ENCODE measurements at regions not wholly inside any gene's neighbourhood (a gene's known extent, or its start where the extent isn't known, plus 50 kb on each side); places are given as distances from the start of the nearest gene placed in this dataset.

DNA sequence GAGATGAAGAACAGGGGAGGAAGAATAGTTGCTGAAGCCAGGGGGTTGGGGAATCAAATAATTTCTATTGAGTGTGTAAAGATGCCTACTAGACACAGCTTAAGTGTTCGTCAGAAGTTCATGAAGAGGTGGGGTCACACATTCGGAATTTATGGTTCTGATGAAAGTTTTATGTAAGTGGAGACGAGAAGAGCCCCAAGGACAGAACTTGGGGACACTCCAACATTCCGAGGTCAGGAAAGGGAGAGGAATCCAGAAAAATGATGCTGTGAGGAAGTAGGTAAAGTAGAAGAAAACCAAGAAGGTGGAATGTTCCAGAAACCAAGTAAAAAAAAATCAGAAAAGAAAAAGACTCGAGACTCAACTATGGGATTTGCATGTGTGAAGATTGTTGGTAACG lies 272.5 kb downstream of the SIPA1L2 start:
- Mint-ChIP-seq H3K9me3 (no peaks in the 10 kb centered on the region), H3K4me3 (no peak overlapping the region), H3K4me1 (no peaks in the 10 kb centered on the region), H3K27me3 (peaks cover 0 to 6% (median 2%) of the 10 kb centered on the region in 5 donors), H3K36me3 (no peaks in the 10 kb centered on the region), H3K27ac (no peak overlapping the region)
- H3K9me3 ChIP-seq (ENCODE audit: control insufficient read depth in 2 of 3, low read length in 3 of 3): no peaks in the 10 kb centered on the region
- intact Hi-C loops (cut with micrococcal nuclease): no loop called here
- DNase-seq (no peak), ATAC-seq (no peak)
- H3K4me3 ChIP-seq (ENCODE audit: low read length): no peak overlapping the region
- CTCF ChIA-PET: no interaction called here
- H3K27me3 ChIP-seq (ENCODE audit: control insufficient read depth in 2 of 2, insufficient read depth in 2 of 2, low read length in 2 of 2): no peaks in the 10 kb centered on the region
- H3K27ac ChIP-seq (ENCODE audit: low read depth, low read length): no peak overlapping the region
- no peaks in the 10 kb centered on the region for H3K4me1 ChIP-seq (ENCODE audit: control insufficient read depth in 2 of 2, insufficient read depth in 2 of 2, low read length in 2 of 2)
- H3K36me3 ChIP-seq (ENCODE audit: control insufficient read depth in 2 of 3, insufficient read depth in 3 of 3, low read length in 3 of 3): no peaks in the 10 kb centered on the region
- POLR2A ChIA-PET: no interaction called here

DNA sequence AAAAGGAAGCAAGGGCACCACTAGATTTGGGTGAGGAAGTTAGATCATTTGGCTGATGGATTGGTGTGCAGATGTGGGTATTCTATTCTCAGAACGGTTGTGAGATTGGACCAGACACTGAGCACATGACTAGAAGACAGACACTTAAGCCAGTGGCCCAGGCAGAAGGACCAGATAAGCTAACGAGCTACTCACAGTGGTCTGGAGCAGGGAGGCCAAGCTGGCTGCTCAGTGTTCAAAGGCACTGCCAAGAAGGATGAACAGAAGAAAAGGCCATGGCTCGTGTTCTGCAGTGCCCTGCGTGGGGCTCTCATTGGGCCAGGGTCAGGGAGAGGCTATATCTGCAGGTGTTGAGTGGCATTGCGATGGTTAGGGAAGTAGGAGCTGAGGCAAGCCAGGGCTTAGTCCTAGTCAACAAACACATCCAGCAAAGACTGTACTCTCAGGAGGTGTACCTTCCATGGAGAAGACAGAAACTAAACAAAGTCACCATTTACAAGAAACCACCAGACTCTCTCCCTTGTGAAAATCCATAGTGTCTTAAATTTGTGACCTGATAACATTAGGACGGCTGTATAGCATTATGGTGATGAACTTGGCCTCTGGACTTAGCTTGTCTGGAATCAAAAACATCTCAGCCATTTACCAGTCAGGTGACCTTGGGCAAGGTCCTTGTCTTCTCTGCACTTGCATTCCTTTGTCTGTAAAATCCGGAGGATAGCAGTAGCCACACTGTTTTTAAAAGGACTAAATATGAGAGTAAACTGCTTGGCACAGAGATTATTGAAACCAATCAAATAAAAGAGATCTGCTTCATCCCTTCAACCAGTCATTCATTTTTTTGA lies 274.5 kb downstream of the SIPA1L2 start:
- H3K9me3 ChIP-seq (ENCODE audit: control insufficient read depth in 2 of 3, low read length in 3 of 3): no peaks in the 10 kb centered on the region
- no peak overlapping the region for H3K27ac ChIP-seq (ENCODE audit: low read depth, low read length)
- POLR2A ChIA-PET: interaction anchor here (0.6 kb wide), 1 partner anchor 190 kb away, joined by 3 read pairs; no protein-coding TSS in a partner anchor
- no peaks in the 10 kb centered on the region for H3K36me3 ChIP-seq (ENCODE audit: control insufficient read depth in 2 of 3, insufficient read depth in 3 of 3, low read length in 3 of 3)
- no peaks in the 10 kb centered on the region for H3K4me1 ChIP-seq (ENCODE audit: control insufficient read depth in 2 of 2, insufficient read depth in 2 of 2, low read length in 2 of 2)
- Mint-ChIP-seq H3K4me1 (no peaks in the 10 kb centered on the region), H3K27me3 (peaks cover 0 to 13% (median 6%) of the 10 kb centered on the region in 5 donors), H3K9me3 (no peaks in the 10 kb centered on the region), H3K36me3 (no peaks in the 10 kb centered on the region), H3K27ac (no peak overlapping the region), H3K4me3 (no peak overlapping the region)
- H3K27me3 ChIP-seq (ENCODE audit: control insufficient read depth in 2 of 2, insufficient read depth in 2 of 2, low read length in 2 of 2): no peaks in the 10 kb centered on the region
- CTCF ChIA-PET: no interaction called here
- no peak overlapping the region for H3K4me3 ChIP-seq (ENCODE audit: low read length)
- intact Hi-C loops (cut with micrococcal nuclease): no loop called here
- DNase-seq (no peak), ATAC-seq (no peak)

DNA sequence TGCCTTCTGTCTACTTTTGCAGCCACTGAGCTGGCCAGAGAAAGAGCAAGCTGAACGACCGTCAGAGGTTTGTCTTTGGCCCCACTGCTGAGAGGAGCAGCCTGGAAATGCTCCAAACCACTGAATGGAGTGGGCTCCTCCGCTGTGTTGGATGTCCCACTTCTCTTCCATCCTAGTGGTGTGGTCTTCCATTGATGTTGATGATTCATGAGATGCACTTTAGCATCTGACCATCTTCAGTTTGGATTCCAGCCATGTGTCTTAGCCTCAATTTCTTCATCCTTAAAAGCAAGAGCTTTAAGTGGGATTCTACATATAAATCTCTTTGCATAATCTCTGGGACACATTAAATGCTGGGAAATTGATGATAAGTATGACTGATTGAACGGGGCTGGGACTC lies 276.9 kb downstream of the SIPA1L2 start:
- CTCF ChIA-PET: no interaction called here
- peaks cover 0 to 19% (median 17%) of the 10 kb centered on the region in 5 donors for H3K27me3 Mint-ChIP-seq
- no peaks in the 10 kb centered on the region for H3K4me1 ChIP-seq (ENCODE audit: control insufficient read depth in 2 of 2, insufficient read depth in 2 of 2, low read length in 2 of 2)
- no peak overlapping the region for H3K4me3 ChIP-seq (ENCODE audit: low read length)
- H3K9me3 Mint-ChIP-seq: peaks cover 0 to 2% (median 0%) of the 10 kb centered on the region in 11 donors
- H3K9me3 ChIP-seq (ENCODE audit: control insufficient read depth in 2 of 3, low read length in 3 of 3): no peaks in the 10 kb centered on the region
- H3K27ac ChIP-seq (ENCODE audit: low read depth, low read length): no peak overlapping the region
- no peaks in the 10 kb centered on the region for H3K36me3 ChIP-seq (ENCODE audit: control insufficient read depth in 2 of 3, insufficient read depth in 3 of 3, low read length in 3 of 3)
- POLR2A ChIA-PET: no interaction called here
- no peak overlapping the region for H3K4me3 Mint-ChIP-seq
- H3K27me3 ChIP-seq (ENCODE audit: control insufficient read depth in 2 of 2, insufficient read depth in 2 of 2, low read length in 2 of 2): no peaks in the 10 kb centered on the region
- H3K4me1 Mint-ChIP-seq: no peaks in the 10 kb centered on the region
- intact Hi-C loops (cut with micrococcal nuclease): no loop called here
- no peak overlapping the region for H3K27ac Mint-ChIP-seq
- ATAC-seq: no peak
- DNase-seq: no peak
- H3K36me3 Mint-ChIP-seq: no peaks in the 10 kb centered on the region

DNA sequence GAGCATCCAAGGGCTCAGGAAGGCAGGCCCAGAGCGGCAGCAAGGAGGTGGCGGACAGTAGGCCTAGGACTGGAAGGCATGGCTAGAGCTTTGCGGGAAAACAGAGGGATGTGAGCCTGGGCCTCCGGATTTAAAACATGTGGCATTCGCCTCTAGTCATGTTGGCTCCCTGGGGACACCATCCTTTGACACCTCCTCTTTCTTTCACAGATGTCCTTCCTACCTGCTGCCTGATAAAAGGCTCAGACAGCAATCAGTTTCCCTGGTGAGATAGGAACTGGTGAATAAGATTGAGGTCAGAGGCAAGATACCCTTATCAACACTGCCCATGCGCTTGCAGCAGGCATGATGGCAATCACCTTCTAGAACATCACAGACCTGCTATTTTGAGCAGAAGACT lies 277.6 kb downstream of the SIPA1L2 start:
- Histone ChIP-seq H3K27ac (ENCODE audit: low read depth, low read length) (no peak overlapping the region), H3K9me3 (ENCODE audit: control insufficient read depth in 2 of 3, low read length in 3 of 3) (no peaks in the 10 kb centered on the region), H3K4me3 (ENCODE audit: low read length) (no peak overlapping the region), H3K36me3 (ENCODE audit: control insufficient read depth in 2 of 3, insufficient read depth in 3 of 3, low read length in 3 of 3) (no peaks in the 10 kb centered on the region), H3K4me1 (ENCODE audit: control insufficient read depth in 2 of 2, insufficient read depth in 2 of 2, low read length in 2 of 2) (no peaks in the 10 kb centered on the region), H3K27me3 (ENCODE audit: control insufficient read depth in 2 of 2, insufficient read depth in 2 of 2, low read length in 2 of 2) (no peaks in the 10 kb centered on the region)
- no peak for ATAC-seq
- no peaks in the 10 kb centered on the region for H3K36me3 Mint-ChIP-seq
- H3K4me3 Mint-ChIP-seq: no peak overlapping the region
- POLR2A ChIA-PET: no interaction called here
- intact Hi-C loops (cut with micrococcal nuclease): no loop called here
- DNase-seq: no peak
- peaks cover 0 to 4% (median 0%) of the 10 kb centered on the region in 11 donors for H3K9me3 Mint-ChIP-seq
- peaks cover 0 to 19% (median 17%) of the 10 kb centered on the region in 5 donors for H3K27me3 Mint-ChIP-seq
- CTCF ChIA-PET: no interaction called here
- no peaks in the 10 kb centered on the region for H3K4me1 Mint-ChIP-seq
- no peak overlapping the region for H3K27ac Mint-ChIP-seq

DNA sequence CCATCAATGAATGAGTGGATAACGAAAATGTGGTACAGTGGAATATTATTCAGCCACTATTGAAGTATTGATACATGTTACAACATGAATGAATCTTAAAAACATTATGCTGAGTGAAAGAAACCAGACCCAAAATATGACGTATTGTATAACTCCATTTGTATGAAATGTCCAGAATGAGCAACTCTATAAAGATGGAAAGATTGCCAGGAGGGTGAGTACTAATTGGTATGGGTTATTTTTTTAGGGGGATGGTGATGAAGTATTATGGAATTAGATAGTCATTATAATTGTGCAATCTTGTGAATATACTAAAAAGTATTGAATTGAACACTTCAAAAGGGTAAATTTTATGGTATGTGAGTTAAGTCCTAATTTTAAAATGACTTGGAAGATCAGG lies 278.6 kb downstream of the SIPA1L2 start:
- DNase-seq (no peak), ATAC-seq (no peak)
- intact Hi-C loops (cut with micrococcal nuclease): no loop called here
- Histone ChIP-seq H3K4me1 (ENCODE audit: control insufficient read depth in 2 of 2, insufficient read depth in 2 of 2, low read length in 2 of 2) (no peaks in the 10 kb centered on the region), H3K27ac (ENCODE audit: low read depth, low read length) (no peak overlapping the region), H3K4me3 (ENCODE audit: low read length) (no peak overlapping the region), H3K36me3 (ENCODE audit: control insufficient read depth in 2 of 3, insufficient read depth in 3 of 3, low read length in 3 of 3) (no peaks in the 10 kb centered on the region), H3K27me3 (ENCODE audit: control insufficient read depth in 2 of 2, insufficient read depth in 2 of 2, low read length in 2 of 2) (no peaks in the 10 kb centered on the region), H3K9me3 (ENCODE audit: control insufficient read depth in 2 of 3, low read length in 3 of 3) (no peaks in the 10 kb centered on the region)
- CTCF ChIA-PET: no interaction called here
- Mint-ChIP-seq H3K27me3 (peaks cover 0 to 24% (median 17%) of the 10 kb centered on the region in 5 donors), H3K36me3 (no peaks in the 10 kb centered on the region), H3K27ac (no peak overlapping the region), H3K9me3 (peaks cover 0 to 4% (median 0%) of the 10 kb centered on the region in 11 donors), H3K4me3 (no peak overlapping the region), H3K4me1 (no peaks in the 10 kb centered on the region)
- POLR2A ChIA-PET: no interaction called here

DNA sequence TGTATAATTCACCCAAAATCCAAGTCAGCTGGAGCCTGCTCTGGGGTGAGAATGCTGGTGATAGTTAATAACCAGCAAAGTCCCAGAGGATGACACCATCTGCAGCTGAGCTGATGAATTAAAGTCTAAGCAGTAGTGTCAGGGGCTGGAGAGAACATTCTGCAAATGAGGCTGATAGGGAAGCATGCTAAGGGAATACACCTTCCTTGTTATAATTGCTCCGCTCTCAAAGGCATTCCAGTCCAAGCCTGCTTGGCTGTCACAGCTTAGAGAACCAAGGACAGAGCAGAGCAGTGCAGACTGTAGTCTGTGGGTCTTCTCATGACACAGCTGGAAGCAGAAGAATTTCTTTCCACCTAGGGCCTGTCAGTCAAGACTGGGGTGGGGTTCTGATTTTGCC lies 283.1 kb downstream of the SIPA1L2 start:
- DNase-seq: no peak
- no peak overlapping the region for H3K4me3 ChIP-seq (ENCODE audit: low read length)
- Mint-ChIP-seq H3K9me3 (peaks cover 0 to 32% (median 11%) of the 10 kb centered on the region in 11 donors), H3K4me1 (no peaks in the 10 kb centered on the region), H3K27ac (no peak overlapping the region), H3K36me3 (peaks cover 0 to 10% (median 0%) of the 10 kb centered on the region in 5 donors), H3K27me3 (peaks cover 0 to 33% (median 23%) of the 10 kb centered on the region in 5 donors), H3K4me3 (no peak overlapping the region)
- ChIA-PET POLR2A (no interaction called here), CTCF (interaction anchor here (0.6 kb wide), 1 partner anchor 468 kb away, joined by 3 read pairs; no protein-coding TSS in a partner anchor)
- no peaks in the 10 kb centered on the region for H3K27me3 ChIP-seq (ENCODE audit: control insufficient read depth in 2 of 2, insufficient read depth in 2 of 2, low read length in 2 of 2)
- no peak for ATAC-seq
- H3K9me3 ChIP-seq (ENCODE audit: control insufficient read depth in 2 of 3, low read length in 3 of 3): peaks cover 0 to 2% (median 0%) of the 10 kb centered on the region in 3 experiments
- no peaks in the 10 kb centered on the region for H3K36me3 ChIP-seq (ENCODE audit: control insufficient read depth in 2 of 3, insufficient read depth in 3 of 3, low read length in 3 of 3)
- intact Hi-C loops (cut with micrococcal nuclease): no loop called here
- no peaks in the 10 kb centered on the region for H3K4me1 ChIP-seq (ENCODE audit: control insufficient read depth in 2 of 2, insufficient read depth in 2 of 2, low read length in 2 of 2)
- no peak overlapping the region for H3K27ac ChIP-seq (ENCODE audit: low read depth, low read length)

Data from naive thymus-derived CD4-positive, alpha-beta T cell (primary cell).